Skin epidermis (tissue), 12 donors: ENCODE measurements at regions not wholly inside any gene's neighbourhood (a gene's known extent, or its start where the extent isn't known, plus 50 kb on each side); places are given as distances from the start of the nearest gene placed in this dataset.

Source experiments
- H3K27ac ChIP-seq, 21 experiments: fragments of 200-600 bp; sonication (generic) in 11 of 21; one replicate each; pipeline ENCODE4 v1.5.0; 2020; ENCODE audit warnings: mild to moderate bottlenecking in 3 of 21, inconsistent platforms in 2 of 21, moderate library complexity in 2 of 21
- H3K4me3 ChIP-seq, 7 experiments: fragments of 200-600 bp; sonication (generic) in 2 of 7; one replicate each; pipeline ENCODE4 v1.5.0; 2020; ENCODE audit warnings: inconsistent platforms in 2 of 7, mild to moderate bottlenecking in 2 of 7, moderate library complexity in 1 of 7

DNA sequence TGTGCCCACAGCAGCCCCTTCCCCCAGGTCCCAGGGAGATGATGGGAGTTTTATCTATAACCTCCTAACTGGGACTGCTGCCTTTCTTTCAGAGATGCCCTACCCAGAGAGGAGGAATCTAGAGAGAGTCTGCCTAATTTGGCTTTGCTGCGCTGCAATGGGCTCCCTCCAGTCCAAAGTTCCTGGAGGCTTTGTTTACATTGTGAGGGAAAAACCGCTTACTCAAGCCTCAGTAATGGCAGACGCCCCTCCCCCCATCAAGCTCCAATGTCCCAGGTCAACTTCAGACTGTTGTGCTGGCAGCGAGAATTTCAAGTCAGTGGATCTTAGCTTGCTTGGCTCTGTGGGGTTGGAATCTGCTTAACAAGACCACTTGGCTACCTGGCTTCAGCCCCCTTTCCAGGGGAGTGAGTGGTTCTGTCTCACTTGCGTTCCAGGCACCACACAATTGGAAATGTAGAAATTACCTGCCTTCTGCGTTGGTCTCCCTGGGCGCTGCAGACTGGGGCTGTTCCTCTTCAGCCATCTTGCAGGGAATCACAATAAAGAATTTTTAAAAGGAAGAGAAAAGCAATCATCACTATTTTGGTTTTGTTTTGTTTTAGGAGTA lies 262.5 kb downstream of the FOXG1 start:
- no peak overlapping the region for H3K27ac ChIP-seq
- no peak overlapping the region for H3K4me3 ChIP-seq

DNA sequence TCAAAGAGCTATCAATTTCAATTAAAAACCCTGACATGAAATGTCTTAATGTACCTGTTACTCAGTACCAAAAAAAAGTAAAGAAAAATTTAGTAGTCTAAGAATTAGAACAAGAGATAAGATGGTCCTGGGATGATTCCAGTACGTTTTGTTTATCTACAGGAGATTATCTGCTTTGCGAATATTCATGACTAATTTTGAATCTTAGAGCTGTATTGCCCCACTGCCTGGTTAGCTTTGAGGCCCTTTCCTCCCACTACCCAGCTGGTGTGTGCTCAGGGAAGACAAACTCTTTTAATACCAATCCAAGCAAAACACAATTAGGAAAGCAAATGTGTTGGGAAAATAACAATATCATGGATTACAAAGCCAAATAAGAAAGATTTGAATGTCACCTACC lies 263.5 kb downstream of the FOXG1 start:
- no peak overlapping the region for H3K4me3 ChIP-seq

DNA sequence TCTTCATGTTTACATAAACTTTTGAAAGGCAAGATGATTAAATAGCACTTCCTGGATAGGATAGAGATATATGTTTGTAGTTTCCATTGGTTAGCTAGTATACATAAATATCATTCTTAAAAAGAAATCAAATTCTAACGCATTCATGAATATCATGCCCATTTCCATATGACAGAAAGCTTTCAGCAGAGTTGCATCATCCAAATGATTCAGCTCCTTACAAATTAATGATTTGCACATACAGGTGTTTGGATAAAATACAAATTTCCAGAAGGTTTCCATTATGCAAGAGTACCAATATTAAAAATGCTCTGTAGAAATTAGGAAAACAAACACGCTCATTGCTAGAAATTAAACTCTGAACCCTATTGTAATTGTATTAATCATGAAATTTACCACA lies 264.4 kb downstream of the FOXG1 start:
- H3K4me3 ChIP-seq, result no peak overlapping the region
- H3K27ac ChIP-seq, result no peak overlapping the region

More for the DNA sequence above, 263.5 kb downstream of the FOXG1 start:
- no peak overlapping the region for H3K27ac ChIP-seq

DNA sequence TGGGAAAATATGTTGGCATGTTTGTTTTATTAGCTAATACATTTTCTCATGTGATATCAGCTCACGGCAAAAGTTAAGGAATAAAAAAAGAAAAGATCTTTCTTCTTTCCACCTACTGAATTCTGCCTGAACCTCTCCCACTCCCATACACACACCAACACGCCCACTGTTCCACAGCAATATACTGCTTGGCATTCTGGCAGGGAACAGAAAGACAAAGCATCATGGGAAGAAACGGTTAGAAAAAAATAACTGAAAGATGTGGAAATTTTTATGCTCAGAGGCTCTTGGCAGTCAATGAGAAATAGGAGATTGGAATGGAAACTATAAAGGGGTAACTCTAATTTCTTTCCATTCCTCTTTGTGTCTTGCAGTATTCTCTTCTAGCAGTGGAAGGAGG lies 268.5 kb downstream of the FOXG1 start:
- no peak overlapping the region for H3K27ac ChIP-seq
- no peak overlapping the region for H3K4me3 ChIP-seq

DNA sequence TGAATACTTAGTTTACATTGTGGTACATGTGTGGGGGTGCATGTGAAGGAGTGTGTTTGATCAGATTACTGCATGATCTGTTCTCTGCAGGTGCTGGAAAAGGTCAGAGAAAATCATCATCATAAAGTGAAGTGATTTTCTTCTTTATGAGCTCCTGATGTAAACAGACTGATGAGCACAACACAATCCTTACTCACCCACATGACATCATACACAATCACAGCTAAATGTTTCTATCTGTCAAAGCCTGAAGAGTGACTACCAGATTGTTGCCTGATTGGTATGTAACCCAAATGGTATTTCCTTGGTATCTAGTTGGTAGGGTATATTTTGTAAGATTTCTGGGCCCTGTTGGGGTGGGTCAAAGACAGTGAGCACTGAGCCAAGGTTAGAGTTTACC lies 270.8 kb downstream of the FOXG1 start:
- H3K4me3 ChIP-seq, result no peak overlapping the region
- no peak overlapping the region for H3K27ac ChIP-seq

DNA sequence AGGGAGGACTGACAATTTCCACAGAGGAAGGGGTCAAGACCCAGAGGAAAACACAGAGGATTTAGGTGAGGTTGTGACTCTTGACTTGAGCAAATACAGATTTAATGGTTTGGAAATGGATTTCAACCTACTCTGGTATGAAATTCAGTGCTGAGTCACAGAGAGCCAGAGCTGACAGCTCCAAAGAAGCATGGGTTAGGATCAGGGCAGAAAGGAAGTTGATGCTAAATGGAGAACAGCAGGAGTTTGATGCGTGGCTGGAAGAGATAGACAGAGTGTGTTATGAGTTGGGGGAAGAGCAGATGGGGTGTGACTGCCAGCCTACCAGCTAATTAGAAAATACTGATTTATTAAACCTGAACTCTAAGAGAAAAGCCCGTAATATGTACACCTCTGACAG lies 272.6 kb downstream of the FOXG1 start:
- Histone ChIP-seq H3K4me3 (no peak overlapping the region), H3K27ac (no peak overlapping the region)

DNA sequence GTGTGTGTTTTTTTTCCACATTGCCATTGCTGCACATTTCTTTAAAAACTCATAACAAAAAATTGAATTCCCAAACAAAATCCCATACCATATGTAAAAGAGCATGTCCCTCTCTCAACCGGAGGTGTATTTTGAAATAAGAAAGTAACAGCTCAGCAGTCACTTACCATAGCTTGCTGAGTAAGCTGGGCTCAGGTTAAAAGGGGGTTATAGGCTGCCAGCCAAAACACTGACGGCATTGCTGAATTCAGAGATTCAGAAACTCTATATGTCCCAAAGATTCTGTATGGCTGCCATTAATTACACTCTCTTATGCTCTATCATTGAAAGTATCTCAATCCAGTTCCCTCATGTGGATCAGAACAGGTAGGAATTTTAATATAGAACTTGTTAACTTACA lies 276.0 kb downstream of the FOXG1 start:
- no peak overlapping the region for H3K4me3 ChIP-seq
- H3K27ac ChIP-seq, result no peak overlapping the region

DNA sequence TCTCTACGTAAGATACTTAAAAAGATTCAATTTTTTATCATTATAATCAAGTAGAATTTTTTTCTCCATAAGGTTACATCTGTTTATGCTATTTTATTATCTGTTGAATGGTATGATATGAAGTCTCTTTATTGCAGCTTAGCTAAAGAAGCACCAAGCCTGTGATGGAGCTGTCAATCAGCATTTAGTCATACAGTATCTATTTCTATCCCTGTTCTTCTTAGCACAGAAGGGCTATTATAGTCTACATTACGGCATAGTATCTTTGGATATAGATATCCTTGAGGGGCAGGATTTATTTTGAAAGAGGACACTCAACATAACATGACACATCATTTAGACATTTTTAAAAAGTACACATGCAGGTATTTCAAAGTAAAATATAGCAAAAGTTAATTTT lies 277.1 kb downstream of the FOXG1 start:
- H3K4me3 ChIP-seq, result no peak overlapping the region
- H3K27ac ChIP-seq, result no peak overlapping the region

DNA sequence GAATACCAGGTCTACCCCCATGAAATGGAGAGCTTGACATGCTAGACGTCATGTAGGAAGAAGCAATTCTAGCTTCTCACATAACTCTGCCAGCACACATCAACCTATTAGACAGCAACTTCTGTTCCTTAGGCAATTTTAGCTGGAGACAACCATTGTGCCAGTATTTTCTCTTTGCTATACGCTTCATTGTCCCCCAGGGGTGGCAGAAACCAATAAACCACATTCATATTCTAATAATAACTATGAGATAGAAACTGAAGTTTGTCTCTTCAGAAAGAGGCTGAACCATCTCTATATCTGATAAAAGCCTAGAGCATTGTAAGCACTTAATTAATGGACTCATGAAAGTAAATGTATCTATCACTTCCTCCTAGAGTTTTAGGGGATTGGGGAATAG lies 278.6 kb downstream of the FOXG1 start:
- Histone ChIP-seq H3K27ac (no peak overlapping the region), H3K4me3 (no peak overlapping the region)

DNA sequence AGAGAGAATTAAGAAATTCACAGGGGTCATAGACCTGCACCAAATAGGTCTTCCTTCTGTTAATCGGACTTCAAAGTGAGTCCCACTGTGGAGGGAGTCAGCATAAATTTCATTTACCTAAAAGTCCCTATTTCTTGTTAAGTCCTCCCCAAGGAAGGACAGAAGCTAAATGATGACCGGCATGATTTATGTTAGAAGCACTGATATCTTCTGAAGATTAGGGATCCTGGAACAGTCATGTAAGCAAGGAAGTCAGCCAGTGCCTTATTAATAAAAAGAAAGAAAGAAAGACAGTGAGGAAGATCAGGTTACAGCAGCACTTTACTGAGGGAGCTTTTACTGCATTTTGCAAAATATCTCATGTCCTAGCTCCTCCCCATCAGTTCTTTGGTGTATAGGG lies 287.5 kb downstream of the FOXG1 start:
- Histone ChIP-seq H3K4me3 (no peak overlapping the region), H3K27ac (no peak overlapping the region)

DNA sequence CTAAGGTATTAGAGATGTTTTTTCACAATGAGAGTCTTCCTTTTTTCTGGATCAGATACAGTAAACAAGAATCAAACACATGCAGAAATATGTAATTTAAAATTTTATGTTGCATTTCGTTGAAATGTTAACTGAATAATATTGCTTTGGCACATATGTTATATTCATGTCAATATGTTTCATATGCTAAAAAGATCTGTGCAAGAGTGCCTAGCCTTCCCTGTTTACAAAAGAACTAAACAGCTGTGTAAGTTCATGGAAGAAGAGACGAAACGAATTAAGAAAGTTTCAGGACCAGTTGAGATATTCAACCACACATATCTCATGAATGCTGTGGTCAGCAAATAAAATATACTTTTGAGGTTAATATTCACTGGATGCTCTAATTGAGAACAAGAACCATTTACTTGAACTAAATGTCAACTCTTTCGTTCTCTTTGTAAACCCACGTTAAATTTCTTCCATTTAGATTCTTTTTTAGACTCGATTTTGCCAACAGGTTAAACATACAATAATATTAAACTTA lies 289.5 kb downstream of the FOXG1 start:
- Histone ChIP-seq H3K4me3 (no peak overlapping the region), H3K27ac (no peak overlapping the region)

DNA sequence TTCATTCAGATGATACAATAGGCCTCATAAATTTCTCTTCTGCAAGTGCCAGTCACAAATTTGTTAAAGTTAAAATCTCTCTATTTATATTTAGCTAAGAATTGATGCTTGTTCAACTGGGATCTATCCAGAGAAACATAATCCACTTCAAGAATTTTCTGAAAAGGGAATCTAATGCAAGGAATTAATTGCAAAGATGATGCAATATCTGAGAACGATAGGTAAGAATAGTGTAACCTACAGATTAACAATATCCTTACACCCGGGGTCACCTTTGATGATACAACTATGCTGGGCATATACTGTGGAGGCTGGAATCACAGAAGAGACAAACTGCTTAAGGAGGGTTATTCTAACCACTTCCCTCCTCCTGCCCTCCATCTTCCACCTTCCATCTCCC lies 295.1 kb downstream of the FOXG1 start:
- H3K4me3 ChIP-seq, result no peak overlapping the region
- no peak overlapping the region for H3K27ac ChIP-seq

DNA sequence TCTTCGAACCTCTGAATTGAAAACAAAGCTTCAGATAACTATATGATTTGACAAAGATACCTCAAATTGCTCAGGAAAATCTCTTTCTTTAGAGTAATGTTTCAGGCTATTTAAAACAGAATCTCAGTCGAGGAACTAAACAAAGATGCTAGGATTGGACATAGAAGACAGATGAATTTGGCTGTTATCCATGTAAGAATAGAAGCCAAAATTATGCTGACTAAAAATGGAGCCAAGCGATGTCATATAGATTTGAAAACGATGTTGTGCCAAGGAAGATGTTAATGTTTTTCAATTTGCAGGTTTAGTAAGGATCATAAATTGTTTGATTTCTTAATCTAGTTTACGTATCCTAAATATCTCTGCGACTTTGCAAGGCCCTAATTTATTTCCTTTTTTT lies 295.9 kb downstream of the FOXG1 start:
- no peak overlapping the region for H3K4me3 ChIP-seq
- no peak overlapping the region for H3K27ac ChIP-seq

DNA sequence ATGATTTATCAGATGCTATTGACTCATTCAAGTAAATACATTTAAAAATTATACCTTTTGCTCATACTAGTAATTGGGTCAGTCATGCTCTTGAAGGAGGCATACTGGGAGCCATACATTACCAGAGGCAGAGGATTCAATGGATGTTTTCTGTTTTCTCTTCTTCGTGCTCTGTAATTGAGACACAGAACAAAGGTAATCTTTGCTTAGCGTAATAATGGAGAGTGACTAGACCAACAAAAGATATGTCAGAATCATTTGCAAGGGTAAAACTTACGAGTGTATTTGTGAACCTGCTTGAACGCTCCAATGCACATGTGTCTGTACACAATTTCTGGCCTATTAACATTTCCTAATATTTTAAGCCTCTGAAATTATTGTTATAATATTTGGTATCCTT lies 296.4 kb downstream of the FOXG1 start:
- no peak overlapping the region for H3K27ac ChIP-seq
- H3K4me3 ChIP-seq, result no peak overlapping the region

DNA sequence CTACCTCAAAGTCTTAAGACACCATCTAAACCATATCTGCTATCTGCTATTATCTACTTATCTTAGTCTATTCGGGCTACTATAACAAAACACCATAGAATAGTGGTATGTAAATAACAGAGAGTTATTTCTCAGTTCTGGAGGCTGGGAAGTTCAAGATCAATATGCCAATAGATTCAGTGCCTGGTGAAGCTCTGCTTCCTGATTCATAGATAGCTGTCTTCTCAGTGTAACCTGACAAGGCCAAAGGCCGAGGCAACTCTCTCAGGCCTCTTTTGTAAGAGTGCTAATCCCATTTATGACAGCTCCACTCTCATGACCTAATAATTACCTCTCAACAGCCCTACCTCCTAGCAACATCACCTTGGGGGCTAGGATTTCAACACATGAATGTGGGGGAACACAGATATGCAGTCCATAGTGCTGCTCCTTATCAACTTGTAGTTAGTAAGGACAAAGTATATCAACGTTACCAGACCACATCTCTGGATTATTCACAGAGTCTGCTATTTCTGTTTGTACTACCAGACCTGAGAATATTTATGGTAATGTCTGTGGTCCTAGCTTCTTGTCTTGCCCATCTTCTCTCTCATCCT lies 297.8 kb downstream of the FOXG1 start:
- H3K27ac ChIP-seq, result no peak overlapping the region
- H3K4me3 ChIP-seq, result no peak overlapping the region

DNA sequence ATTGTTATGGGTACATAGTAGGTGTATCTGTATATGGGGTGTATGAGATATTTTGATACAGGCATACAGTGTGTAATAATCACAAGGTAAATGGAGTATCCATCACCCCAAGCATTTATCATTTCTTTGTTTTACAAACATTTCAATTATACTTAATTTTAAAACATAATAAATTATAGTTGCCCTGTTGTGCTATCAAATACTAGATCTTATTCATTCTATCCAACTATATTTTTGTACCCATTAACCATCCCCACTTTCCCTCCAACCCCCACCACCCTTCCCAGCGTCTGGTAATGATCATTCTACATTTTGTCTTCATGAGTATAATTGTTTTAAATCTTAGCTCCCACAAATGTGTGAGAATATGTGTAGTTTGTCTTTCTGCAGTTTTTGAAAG lies 302.6 kb downstream of the FOXG1 start:
- H3K4me3 ChIP-seq, result no peak overlapping the region
- no peak overlapping the region for H3K27ac ChIP-seq

DNA sequence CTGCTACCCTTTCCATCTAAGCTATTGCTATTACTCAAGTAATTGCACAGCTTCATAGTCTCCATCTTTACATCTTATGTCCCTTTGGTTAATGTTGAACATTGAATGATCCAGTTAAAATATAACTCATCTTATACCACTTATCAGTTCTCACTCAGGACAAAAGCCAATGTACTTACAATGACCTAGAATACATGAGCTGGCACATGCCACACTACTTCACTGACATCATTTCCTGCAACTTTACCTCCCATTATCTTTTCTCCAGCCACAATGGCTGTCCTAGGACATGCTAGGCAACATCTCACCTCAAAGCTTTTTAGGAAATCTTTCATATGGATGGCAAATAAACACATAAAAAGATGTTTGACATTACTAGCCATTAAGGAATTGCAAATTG lies 309.2 kb downstream of the FOXG1 start:
- H3K4me3 ChIP-seq, result no peak overlapping the region
- no peak overlapping the region for H3K27ac ChIP-seq

DNA sequence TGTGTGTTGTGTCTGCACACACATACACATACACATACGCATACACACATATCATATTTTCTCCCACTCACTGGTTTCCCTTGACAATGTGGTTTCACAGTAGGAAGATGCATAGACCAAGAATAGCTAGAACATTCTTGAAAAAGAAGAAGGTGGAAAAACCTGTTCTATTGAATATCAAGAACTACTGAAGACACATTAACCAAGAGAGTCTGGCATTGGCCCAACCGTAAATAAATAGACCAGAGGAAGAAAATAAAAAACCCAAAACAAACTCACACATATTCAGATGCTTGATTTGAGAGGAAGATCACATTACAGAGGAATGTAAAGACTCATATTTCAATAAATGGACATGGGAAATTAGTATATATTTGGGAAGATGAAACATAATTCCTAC lies 311.3 kb downstream of the FOXG1 start:
- Histone ChIP-seq H3K4me3 (no peak overlapping the region), H3K27ac (no peak overlapping the region)

DNA sequence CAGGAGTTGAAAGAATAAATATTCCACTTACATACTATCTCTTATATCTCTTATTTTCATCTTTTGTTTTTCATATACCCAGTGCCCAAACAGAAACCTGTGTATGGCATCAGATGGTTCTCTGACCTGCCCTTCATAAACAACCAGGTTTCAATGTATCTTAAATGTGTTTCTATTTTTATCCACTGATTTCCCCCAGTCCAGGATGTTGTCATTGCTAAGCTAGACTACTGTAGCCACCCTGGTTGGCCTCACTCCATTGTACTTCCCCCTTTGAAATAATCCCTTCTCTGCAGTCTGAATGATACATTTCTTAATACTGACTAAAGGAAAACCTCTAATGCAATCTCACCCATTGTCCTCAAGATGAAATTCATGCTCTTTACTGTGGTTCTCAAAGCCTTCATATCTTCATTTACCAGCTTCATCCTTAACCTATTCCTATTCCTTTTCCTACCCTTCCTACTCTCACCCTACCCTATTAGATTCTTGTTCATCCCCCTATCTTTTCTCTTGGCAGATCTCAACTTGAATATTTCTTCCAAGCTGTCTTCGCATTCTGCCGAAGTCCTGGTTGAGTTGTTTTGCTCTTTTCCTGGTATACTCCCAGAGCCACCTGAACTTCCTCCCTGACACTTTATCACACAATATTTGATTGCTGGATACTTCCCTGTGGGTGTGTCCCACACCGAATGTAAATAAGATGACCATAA lies 312.4 kb downstream of the FOXG1 start:
- H3K4me3 ChIP-seq, result no peak overlapping the region
- no peak overlapping the region for H3K27ac ChIP-seq

DNA sequence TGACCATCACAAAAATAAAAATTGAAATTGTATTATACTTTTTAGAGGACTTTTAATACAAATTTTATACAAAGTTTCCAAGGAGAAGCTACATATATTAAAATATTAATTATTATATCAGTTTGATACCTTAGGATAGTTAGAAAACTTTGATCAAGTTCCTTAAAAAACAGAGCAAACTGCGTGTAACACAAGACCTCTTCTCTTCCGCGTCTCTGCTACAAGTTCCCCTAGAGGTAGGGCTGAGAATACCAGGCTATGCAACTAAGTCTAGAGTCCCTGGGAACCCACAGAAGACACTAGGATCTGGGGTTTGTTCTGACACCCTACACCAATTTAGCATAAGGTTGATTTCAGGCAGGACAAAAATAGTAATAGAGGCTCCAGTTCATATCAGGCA lies 319.0 kb downstream of the FOXG1 start:
- no peak overlapping the region for H3K27ac ChIP-seq
- H3K4me3 ChIP-seq, result no peak overlapping the region

DNA sequence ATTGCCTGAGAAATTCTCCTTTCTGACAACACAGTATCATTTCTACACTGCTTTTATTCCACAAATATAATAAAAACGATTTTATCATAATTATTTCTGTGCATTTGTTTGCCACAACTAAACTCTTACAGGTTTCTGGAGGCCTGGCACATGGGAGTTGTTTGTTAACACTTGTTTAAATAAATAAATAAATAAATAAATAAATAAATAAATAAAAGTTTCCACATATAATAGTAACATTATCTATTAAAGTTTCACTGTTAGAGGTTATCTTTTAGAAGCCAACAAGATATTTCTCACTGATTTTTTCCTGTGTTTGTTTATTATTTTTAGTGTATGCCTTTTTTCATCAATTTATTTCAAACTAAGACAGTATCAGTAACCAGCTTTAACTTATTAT lies 323.3 kb downstream of the FOXG1 start:
- Histone ChIP-seq H3K27ac (no peak overlapping the region), H3K4me3 (no peak overlapping the region)
